ENCODE measurements at regions not wholly inside any gene's neighbourhood (a gene's known extent, or its start where the extent isn't known, plus 50 kb on each side); places are given as distances from the start of the nearest gene placed in this dataset.

DNA sequence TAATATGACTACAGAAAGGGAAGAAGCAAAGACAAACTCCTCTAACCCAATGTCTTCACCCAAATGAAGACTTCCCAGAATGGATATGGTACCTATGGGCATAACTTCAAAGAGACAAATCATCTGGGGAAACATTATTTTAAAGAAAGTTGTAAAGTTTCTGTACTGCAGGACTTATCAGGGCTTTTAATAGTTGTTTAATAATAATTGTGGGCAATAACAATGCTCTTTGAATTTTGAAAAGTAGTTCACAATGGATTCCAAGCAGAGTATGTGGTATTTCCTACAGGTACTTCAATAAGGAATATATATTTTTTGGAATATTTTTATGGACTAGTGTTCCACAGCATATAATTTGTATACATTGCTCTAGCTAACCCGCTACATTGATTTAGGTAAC, 503.1 kb downstream of the MCTP2 start:
- DNase-seq (ENCODE audit: insufficient read length, low spot score) = no peak
- FAIRE-seq = no peak

GRCh38 chr15:94736236-94736635, 504.9 kb downstream of the MCTP2 start:
- TF ChIP-seq POLR2A (IDR thresholded peaks at IDR 0.05; ENCODE audit: low read depth, low read length) = no peak
- FAIRE-seq = no peak
- no peak for DNase-seq (ENCODE audit: insufficient read length, low spot score)

More for the DNA sequence above, 503.1 kb downstream of the MCTP2 start:
- no peak for TF ChIP-seq POLR2A (IDR thresholded peaks at IDR 0.05; ENCODE audit: low read depth, low read length)

DNA sequence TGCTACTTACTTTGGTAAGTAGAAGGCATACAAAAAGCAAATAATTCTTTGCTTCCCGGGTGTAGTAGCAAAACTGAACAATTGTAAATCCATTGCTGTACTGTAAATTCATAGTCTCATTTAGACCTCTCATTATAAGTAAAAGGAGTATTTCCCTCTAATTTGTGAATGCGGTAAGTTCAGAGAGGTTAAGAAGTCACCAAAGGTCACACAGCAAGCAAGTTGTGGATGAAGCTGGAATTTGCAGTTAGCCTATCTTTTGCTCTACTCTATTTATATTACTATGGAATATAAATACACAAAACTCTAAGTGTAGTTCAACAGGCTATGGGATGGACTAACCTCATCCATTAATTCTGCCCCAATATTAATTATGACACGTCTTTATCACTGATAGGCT, 508.3 kb downstream of the MCTP2 start:
- FAIRE-seq (no peak), DNase-seq (ENCODE audit: insufficient read length, low spot score) (no peak)
- no peak for TF ChIP-seq POLR2A (IDR thresholded peaks at IDR 0.05; ENCODE audit: low read depth, low read length)

DNA sequence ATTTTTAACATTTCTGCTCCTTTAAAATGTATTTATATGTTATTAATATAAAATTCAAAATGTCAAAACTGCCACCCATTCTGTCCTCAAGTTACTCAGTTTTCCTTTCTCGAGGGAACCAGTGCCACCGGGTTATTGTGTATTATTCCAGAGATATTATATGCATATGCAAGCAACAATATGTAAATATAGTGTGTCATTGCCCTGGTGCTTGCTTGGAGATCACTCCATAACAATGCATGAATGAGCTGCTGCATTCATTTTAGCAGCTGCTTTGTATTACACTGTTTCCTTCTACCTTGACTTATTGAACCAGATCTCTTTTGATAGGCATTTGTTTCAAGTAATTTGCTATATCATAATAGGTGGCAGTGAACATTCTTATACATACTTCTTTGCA, 509.1 kb downstream of the MCTP2 start:
- no peak for TF ChIP-seq POLR2A (IDR thresholded peaks at IDR 0.05; ENCODE audit: low read depth, low read length)
- DNase-seq (ENCODE audit: insufficient read length, low spot score) = no peak
- no peak for FAIRE-seq

DNA sequence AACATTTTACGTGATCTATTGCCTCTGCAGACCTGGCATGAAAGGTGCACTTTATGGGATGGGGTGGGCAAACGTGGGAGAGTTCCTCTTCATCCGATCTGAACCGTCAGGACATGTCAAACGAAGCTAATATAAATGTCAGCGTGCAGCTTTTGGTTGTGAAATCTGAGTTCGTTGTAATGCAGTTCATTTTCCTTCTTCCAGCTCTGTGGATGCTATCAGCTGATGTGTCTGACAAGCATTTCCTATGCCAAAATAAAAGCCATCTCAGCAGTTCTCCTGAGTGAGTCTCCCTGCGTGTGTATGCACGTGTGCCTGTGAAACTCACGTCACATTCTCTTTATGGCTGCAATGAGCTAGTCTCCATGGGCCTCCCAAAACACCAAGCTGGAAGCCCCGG, 512.3 kb downstream of the MCTP2 start:
- FAIRE-seq (no peak), DNase-seq (ENCODE audit: insufficient read length, low spot score) (no peak)
- TF ChIP-seq POLR2A (IDR thresholded peaks at IDR 0.05; ENCODE audit: low read depth, low read length) = no peak

- FAIRE-seq (no peak), DNase-seq (ENCODE audit: insufficient read length, low spot score) (no peak)
- no peak for TF ChIP-seq POLR2A (IDR thresholded peaks at IDR 0.05; ENCODE audit: low read depth, low read length)
Observed at GRCh38 chr15:94744080-94744793, 512.9 kb downstream of the MCTP2 start.

- FAIRE-seq (no peak), DNase-seq (ENCODE audit: insufficient read length, low spot score) (no peak)
Observed at GRCh38 chr15:94745371-94745770, 514.0 kb downstream of the MCTP2 start.

GRCh38 chr15:94747510-94747909, 516.1 kb downstream of the MCTP2 start:
- FAIRE-seq (no peak), DNase-seq (ENCODE audit: insufficient read length, low spot score) (no peak)
- TF ChIP-seq POLR2A (IDR thresholded peaks at IDR 0.05; ENCODE audit: low read depth, low read length) = no peak

More at GRCh38 chr15:94745371-94745770, 514.0 kb downstream of the MCTP2 start:
- TF ChIP-seq POLR2A (IDR thresholded peaks at IDR 0.05; ENCODE audit: low read depth, low read length) = no peak

DNA sequence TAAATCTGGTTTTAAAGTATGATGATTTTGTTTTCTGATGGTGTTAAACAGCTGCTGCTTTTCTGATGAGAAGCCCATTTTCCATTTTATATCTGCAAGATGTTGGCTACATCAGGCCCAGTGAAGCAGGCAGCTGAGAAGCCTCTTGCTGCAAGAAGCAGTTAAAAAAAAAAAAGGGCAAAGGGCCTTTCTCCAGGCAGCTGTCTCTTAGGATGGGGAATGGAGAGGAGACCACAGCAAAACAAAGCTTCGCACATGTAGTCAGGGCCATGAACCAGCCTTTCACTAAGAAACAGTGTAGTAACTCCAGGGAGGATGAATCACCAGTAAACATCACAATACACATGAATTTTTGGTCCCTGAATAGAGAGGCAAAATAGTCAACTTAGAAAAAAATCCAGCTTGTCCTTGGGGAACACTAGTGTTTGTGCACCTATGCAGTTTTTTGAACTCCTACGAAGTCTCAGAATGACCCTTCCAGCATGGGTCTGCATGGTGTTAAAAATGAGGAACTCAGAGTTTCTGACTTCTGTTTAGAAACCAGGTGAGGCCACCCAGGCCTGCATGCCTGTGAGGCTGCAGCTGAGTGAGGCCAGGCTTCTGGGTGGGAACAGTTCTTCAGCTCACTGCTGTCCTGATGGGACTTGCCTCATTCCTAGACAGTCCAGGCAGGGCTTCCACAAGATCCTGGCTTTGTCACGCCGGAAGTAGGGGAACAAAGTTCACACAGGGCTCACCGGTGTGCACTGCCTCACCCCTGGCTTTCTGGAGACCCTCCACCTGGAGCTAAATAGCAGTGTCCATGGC, 518.7 kb downstream of the MCTP2 start:
- DNase-seq (ENCODE audit: insufficient read length, low spot score) = no peak
- TF ChIP-seq POLR2A (IDR thresholded peaks at IDR 0.05; ENCODE audit: low read depth, low read length) = no peak
- FAIRE-seq = no peak

- TF ChIP-seq POLR2A (IDR thresholded peaks at IDR 0.05; ENCODE audit: low read depth, low read length) = no peak
- no peak for DNase-seq (ENCODE audit: insufficient read length, low spot score)
Observed at GRCh38 chr15:94760348-94760747, 529.0 kb downstream of the MCTP2 start.

DNA sequence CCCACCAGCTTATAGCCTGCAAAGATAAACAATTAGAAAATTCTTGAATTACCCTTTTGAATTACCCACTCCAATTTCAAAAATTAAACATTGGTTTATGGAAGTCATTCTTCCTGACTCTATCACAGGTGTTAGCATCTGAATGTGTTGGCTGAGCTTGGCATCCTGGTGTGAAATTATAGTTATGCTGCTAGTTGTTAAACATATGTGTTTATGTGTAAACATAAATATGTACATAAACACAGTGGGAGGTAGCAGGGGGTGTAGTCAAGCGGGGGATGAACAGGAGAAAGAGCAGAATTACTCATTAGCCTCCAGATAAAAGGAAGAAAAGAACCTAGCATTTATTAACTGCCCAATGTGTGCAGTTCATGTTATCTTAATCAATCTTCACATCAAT, 530.2 kb downstream of the MCTP2 start:
- FAIRE-seq = no peak
- no peak for DNase-seq (ENCODE audit: insufficient read length, low spot score)
- no peak for TF ChIP-seq POLR2A (IDR thresholded peaks at IDR 0.05; ENCODE audit: low read depth, low read length)

More at GRCh38 chr15:94760348-94760747, 529.0 kb downstream of the MCTP2 start:
- FAIRE-seq = no peak

GRCh38 chr15:94769089-94769488, 537.7 kb downstream of the MCTP2 start:
- FAIRE-seq = no peak
- DNase-seq (ENCODE audit: insufficient read length, low spot score) = no peak
- TF ChIP-seq POLR2A (IDR thresholded peaks at IDR 0.05; ENCODE audit: low read depth, low read length) = no peak

DNA sequence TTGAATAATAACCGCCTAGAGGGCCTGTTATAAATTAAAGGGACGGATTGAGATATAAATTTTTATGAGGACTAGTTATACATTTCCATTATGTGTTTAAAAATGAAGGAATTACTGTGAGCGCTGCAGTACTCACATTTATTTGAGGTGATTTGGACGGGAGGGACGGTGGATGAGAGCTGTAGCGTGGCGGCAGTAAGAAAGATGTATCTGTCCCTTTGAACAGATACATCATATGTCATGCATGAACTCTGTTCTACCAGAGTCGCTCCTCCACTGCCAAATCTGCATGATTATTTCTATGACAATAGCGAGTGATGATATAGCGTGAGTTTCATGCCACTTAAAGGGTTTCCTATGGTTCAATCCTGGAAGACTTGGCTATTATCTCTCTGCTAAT, 538.8 kb downstream of the MCTP2 start:
- DNase-seq (ENCODE audit: insufficient read length, low spot score) = no peak

GRCh38 chr15:94777037-94777436, 545.7 kb downstream of the MCTP2 start:
- no peak for TF ChIP-seq POLR2A (IDR thresholded peaks at IDR 0.05; ENCODE audit: low read depth, low read length)
- FAIRE-seq = no peak
- no peak for DNase-seq (ENCODE audit: insufficient read length, low spot score)

More for the DNA sequence above, 538.8 kb downstream of the MCTP2 start:
- FAIRE-seq = no peak
- no peak for TF ChIP-seq POLR2A (IDR thresholded peaks at IDR 0.05; ENCODE audit: low read depth, low read length)

- no peak for TF ChIP-seq POLR2A (IDR thresholded peaks at IDR 0.05; ENCODE audit: low read depth, low read length)
- DNase-seq (ENCODE audit: insufficient read length, low spot score) (no peak), FAIRE-seq (no peak)
Observed at GRCh38 chr15:94778840-94779239, 547.5 kb downstream of the MCTP2 start.
